Liver (tissue), 3 donors: ENCODE measurements at regions not wholly inside any gene's neighbourhood (a gene's known extent, or its start where the extent isn't known, plus 50 kb on each side); places are given as distances from the start of the nearest gene placed in this dataset.

ENCODE experiments used
- RXRA ChIP-seq, 2 donors: IDR thresholded peaks; 2 replicates each; pipeline ENCODE4 v1.6.1; 2017 to 2018; ENCODE audit warnings: antibody characterized with exemption in 2 of 2, mild to moderate bottlenecking in 1 of 2
- TF ChIP-seq, protein P1 (sequence below): fragments of 150-350 bp; IDR thresholded peaks from 2 replicates; pipeline ENCODE4 v1.5.1; 2017; ENCODE audit warnings: improper control_type of control experiment, low read depth, low read length; ENCODE audit not compliant: missing input control
- TF ChIP-seq, protein P2 (sequence below): IDR thresholded peaks from 2 replicates; pipeline ENCODE4 v1.6.1; 2016; ENCODE audit warnings: antibody characterized with exemption, mild to moderate bottlenecking
- donor health status: healthy.
- donor health status: healthy.

GRCh38 chr4:108369035-108369655, 200.4 kb upstream of the LEF1 start:
- TF ChIP-seq RXRA (IDR thresholded peaks at IDR 0.05) = no peak
- TF ChIP-seq, protein P1, sequence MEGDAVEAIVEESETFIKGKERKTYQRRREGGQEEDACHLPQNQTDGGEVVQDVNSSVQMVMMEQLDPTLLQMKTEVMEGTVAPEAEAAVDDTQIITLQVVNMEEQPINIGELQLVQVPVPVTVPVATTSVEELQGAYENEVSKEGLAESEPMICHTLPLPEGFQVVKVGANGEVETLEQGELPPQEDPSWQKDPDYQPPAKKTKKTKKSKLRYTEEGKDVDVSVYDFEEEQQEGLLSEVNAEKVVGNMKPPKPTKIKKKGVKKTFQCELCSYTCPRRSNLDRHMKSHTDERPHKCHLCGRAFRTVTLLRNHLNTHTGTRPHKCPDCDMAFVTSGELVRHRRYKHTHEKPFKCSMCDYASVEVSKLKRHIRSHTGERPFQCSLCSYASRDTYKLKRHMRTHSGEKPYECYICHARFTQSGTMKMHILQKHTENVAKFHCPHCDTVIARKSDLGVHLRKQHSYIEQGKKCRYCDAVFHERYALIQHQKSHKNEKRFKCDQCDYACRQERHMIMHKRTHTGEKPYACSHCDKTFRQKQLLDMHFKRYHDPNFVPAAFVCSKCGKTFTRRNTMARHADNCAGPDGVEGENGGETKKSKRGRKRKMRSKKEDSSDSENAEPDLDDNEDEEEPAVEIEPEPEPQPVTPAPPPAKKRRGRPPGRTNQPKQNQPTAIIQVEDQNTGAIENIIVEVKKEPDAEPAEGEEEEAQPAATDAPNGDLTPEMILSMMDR = no peak
- TF ChIP-seq, protein P2, sequence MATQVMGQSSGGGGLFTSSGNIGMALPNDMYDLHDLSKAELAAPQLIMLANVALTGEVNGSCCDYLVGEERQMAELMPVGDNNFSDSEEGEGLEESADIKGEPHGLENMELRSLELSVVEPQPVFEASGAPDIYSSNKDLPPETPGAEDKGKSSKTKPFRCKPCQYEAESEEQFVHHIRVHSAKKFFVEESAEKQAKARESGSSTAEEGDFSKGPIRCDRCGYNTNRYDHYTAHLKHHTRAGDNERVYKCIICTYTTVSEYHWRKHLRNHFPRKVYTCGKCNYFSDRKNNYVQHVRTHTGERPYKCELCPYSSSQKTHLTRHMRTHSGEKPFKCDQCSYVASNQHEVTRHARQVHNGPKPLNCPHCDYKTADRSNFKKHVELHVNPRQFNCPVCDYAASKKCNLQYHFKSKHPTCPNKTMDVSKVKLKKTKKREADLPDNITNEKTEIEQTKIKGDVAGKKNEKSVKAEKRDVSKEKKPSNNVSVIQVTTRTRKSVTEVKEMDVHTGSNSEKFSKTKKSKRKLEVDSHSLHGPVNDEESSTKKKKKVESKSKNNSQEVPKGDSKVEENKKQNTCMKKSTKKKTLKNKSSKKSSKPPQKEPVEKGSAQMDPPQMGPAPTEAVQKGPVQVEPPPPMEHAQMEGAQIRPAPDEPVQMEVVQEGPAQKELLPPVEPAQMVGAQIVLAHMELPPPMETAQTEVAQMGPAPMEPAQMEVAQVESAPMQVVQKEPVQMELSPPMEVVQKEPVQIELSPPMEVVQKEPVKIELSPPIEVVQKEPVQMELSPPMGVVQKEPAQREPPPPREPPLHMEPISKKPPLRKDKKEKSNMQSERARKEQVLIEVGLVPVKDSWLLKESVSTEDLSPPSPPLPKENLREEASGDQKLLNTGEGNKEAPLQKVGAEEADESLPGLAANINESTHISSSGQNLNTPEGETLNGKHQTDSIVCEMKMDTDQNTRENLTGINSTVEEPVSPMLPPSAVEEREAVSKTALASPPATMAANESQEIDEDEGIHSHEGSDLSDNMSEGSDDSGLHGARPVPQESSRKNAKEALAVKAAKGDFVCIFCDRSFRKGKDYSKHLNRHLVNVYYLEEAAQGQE = no peak
